NCI-H82 (cell line): ENCODE measurements at regions not wholly inside any gene's neighbourhood (a gene's known extent, or its start where the extent isn't known, plus 50 kb on each side); places are given as distances from the start of the nearest gene placed in this dataset.

ENCODE experiments used
- DNase-seq: peaks from one replicate; lab custom pipeline; 2025; lab: John Stamatoyannopoulos, UW

- no peak for DNase-seq
Measured at GRCh38 chr15:88315221-88315878, 58.8 kb upstream of the NTRK3 start.

DNA sequence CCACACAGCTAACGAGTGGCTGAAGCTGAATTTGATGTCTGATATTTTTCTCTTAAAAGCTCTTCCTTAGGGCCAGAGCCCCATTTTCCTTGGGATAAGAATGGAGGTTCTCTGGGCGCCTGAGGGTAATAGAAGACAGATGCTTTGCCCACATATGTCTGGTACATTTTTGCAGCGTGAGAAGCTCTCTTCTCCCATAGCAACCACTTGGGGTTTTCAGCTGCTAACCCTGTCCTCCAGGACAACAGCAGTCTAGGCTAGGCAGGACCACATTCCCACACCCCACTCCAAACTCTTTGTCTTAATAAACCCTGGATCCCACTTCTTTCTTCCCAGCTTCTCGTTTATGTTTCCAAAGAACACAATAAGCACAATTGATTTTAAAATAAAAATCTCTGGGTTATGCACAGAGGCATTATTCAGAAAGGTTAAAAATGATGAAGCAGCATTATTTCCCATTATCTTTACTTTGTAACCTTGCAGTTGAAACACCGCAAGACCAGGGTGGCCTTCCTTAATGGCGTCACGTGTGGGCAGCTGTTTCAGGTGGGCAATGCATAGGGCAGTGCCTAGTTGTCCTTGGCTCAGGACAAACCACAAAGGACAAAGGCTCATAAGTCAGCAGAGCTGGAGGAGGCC lies 56.5 kb upstream of the NTRK3 start:
- DNase-seq = no peak

DNA sequence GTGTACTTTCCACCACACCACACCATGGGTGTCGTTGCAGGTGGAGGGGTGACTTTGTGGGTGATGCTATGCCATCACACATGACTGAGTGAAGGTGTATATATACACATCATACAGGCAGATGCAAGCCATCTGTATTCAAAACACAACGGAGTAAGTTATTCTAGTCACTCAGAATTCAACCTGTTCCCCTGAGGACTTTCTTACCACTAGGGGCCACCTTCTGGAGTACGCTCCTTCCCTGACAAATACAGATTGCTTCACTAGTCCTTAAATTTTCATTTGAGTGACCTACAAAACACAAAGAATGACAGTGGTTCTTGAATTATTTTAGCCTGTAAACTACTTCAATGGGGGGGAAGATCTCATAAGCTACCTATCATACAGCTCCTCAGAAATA lies 52.8 kb upstream of the NTRK3 start:
- no peak for DNase-seq

GRCh38 chr15:88307344-88307743 lies 50.8 kb upstream of the NTRK3 start:
- DNase-seq = no peak
